Heart left ventricle (tissue), 16 donors: ENCODE measurements at regions not wholly inside any gene's neighbourhood (a gene's known extent, or its start where the extent isn't known, plus 50 kb on each side); places are given as distances from the start of the nearest gene placed in this dataset.

Experiments used
- ATAC-seq, 4 donors: fragments of 200-7000 bp; cut with Tn5 transposase; one replicate each; pipeline ENCODE4 v1.9.1; 2020 to 2022; ENCODE audit warnings: moderate library complexity in 4 of 4, mild to moderate bottlenecking in 3 of 4, moderate number of reproducible peaks in 1 of 4
- DNase-seq, 5 donors: peaks; one replicate each; pipeline ENCODE4 v3.0.0-alpha.2; 2020
- H3K27ac ChIP-seq, 12 donors: fragments of 200-600 bp; sonication (generic) in 4 of 12; one replicate each; pipeline versions ENCODE4 v1.5.0 to v1.8.0; 2016 to 2022; ENCODE audit warnings: mild to moderate bottlenecking in 2 of 12
- H3K27me3 ChIP-seq, 9 donors: fragments of 200-600 bp; sonication (generic) in 2 of 9; one replicate each; pipeline versions ENCODE4 v1.5.1 to v1.8.0; 2016 to 2022; ENCODE audit warnings: mild to moderate bottlenecking in 3 of 9
- H3K36me3 ChIP-seq, 9 donors: fragments of 200-600 bp; sonication (generic) in 2 of 9; one replicate each; pipeline versions ENCODE4 v1.5.0 to v1.8.0; 2018 to 2022; ENCODE audit warnings: mild to moderate bottlenecking in 2 of 9
- H3K4me1 ChIP-seq, 12 donors: fragments of 200-600 bp; sonication (generic) in 4 of 12; one replicate each; pipeline versions ENCODE4 v1.5.0 to v1.8.0; 2016 to 2022; ENCODE audit warnings: mild to moderate bottlenecking in 3 of 12
- H3K4me3 ChIP-seq, 12 donors: fragments of 200-600 bp; sonication (generic) in 4 of 12; one replicate each; pipeline versions ENCODE4 v1.5.0 to v1.8.0; 2017 to 2022; ENCODE audit warnings: mild to moderate bottlenecking in 9 of 12, moderate library complexity in 4 of 12
- H3K9me3 ChIP-seq, 12 donors: fragments of 200-600 bp; sonication (generic) in 4 of 12; one replicate each; pipeline versions ENCODE4 v1.5.0 to v1.8.0; 2016 to 2022; ENCODE audit warnings: mild to moderate bottlenecking in 1 of 12
- CTCF ChIP-seq, 12 donors: fragments of 200-600 bp; sonication (generic) in 4 of 12; IDR thresholded peaks; one replicate each; pipeline versions ENCODE4 v1.5.0 to v1.8.0; 2018 to 2022; ENCODE audit warnings: antibody characterized with exemption in 12 of 12, mild to moderate bottlenecking in 5 of 12
- POLR2A ChIP-seq, 2 donors: fragments of 450-650 bp; IDR thresholded peaks; one replicate each; pipeline ENCODE4 v1.6.1; 2017; ENCODE audit warnings: antibody characterized with exemption in 2 of 2, mild to moderate bottlenecking in 2 of 2, moderate library complexity in 2 of 2
- WGBS, 4 donors: extraction: QIAGEN DNeasy Blood & Tissue Kit in 2 of 4; methylation state at CpG; one replicate each; pipeline versions ENCODE4 v1.1.5 to v1.1.7; 2013 to 2018; 5-methylcytosine and 5-hydroxymethylcytosine counted together
- intact Hi-C, 10 donors: fragments of 100-400 bp; cut with DNase I; formaldehyde crosslinking; loops; one replicate each; pipeline versions ENCODE4 v1.11.1 to v1.14.2; 2022
- donor health status: ischemic (EF 13 %, LVEDD 7.1; RV severe dilation, severe dysfunction).
- donor health status: healthy with polysubstance abuse.
- donor health status: DM: no; HTN: yes; CAD: no.
- donor health status: DM: no; HTN: no; CAD: no.
- donor health status: ischemic (EF 25% LVEDD 6.9; RV normal size, moderate dysfunction).
- donor health status: ischemic (EF 25% LVEDD 5.7; RV mildly dilated, moderate dysfunction).
- donor health status: healthy.
- donor health status: DM: yes; HTN: yes; CAD: no.
- donor health status: ischemic (EF 35%, LVEDD 5.7; RV mildly dilated, moderate dysfunction).
- donor health status: nonischemic (EF 11% LVEDD 7.7; RV severe dilation, severe dysfunction).
- donor health status: DM: yes; HTN: yes; CAD: no.
- donor health status: PGD.
- donor health status: ischemic (EF 29% LVEDD 5.4; RV normal size, mild dysfunction).
- donor health status: nonischemic (EF 23%, LVEDD 6.1; RV moderate dilation, normal function).

- Histone ChIP-seq H3K36me3 (no peaks in the 10 kb centered on the region), H3K4me1 (no peaks in the 10 kb centered on the region), H3K27me3 (no peaks in the 10 kb centered on the region), H3K9me3 (peaks cover 0 to 10% (median 0%) of the 10 kb centered on the region in 12 donors), H3K4me3 (no peak overlapping the region), H3K27ac (no peak overlapping the region)
- ATAC-seq = no peak
- DNase-seq = no peak
- TF ChIP-seq POLR2A (IDR thresholded peaks at IDR 0.05) (no peak), CTCF (IDR thresholded peaks at IDR 0.05) (no peak)
- intact Hi-C loops = no loop called here
Measured at GRCh38 chr11:109140426-109140825, 281.6 kb upstream of the C11orf87 start.

- Histone ChIP-seq H3K27ac (no peak overlapping the region), H3K4me3 (no peak overlapping the region), H3K27me3 (no peaks in the 10 kb centered on the region), H3K4me1 (no peaks in the 10 kb centered on the region), H3K36me3 (no peaks in the 10 kb centered on the region), H3K9me3 (peaks cover 0 to 10% (median 0%) of the 10 kb centered on the region in 12 donors)
- 82 to 92% (median 88%) methylated on average over 3 of the region's 3 CpGs for WGBS, 4 donors
- intact Hi-C loops = no loop called here
- DNase-seq = no peak
- no peak for TF ChIP-seq CTCF (IDR thresholded peaks at IDR 0.05)
- no peak for ATAC-seq
Measured at GRCh38 chr11:109140857-109141515, 281.0 kb upstream of the C11orf87 start.

GRCh38 chr11:109145287-109145686, 276.7 kb upstream of the C11orf87 start:
- DNase-seq = no peak
- ATAC-seq = no peak
- Histone ChIP-seq H3K4me3 (no peak overlapping the region), H3K27me3 (no peaks in the 10 kb centered on the region), H3K27ac (no peak overlapping the region), H3K4me1 (no peaks in the 10 kb centered on the region), H3K36me3 (no peaks in the 10 kb centered on the region), H3K9me3 (no peaks in the 10 kb centered on the region)
- TF ChIP-seq CTCF (IDR thresholded peaks at IDR 0.05) (no peak), POLR2A (IDR thresholded peaks at IDR 0.05) (no peak)
- WGBS, 4 donors = 90 to 93% (median 92%) methylated on average over 14 of the region's 14 CpGs
- intact Hi-C loops = no loop called here

GRCh38 chr11:109147726-109148125, 274.3 kb upstream of the C11orf87 start:
- no peak for DNase-seq
- Histone ChIP-seq H3K27me3 (no peaks in the 10 kb centered on the region), H3K9me3 (no peaks in the 10 kb centered on the region), H3K27ac (no peak overlapping the region), H3K4me3 (no peak overlapping the region), H3K36me3 (no peaks in the 10 kb centered on the region), H3K4me1 (no peaks in the 10 kb centered on the region)
- ATAC-seq = no peak
- TF ChIP-seq POLR2A (IDR thresholded peaks at IDR 0.05) (no peak), CTCF (IDR thresholded peaks at IDR 0.05) (no peak)
- intact Hi-C loops = no loop called here
